Smooth muscle cell (in vitro differentiated cells): ENCODE measurements at regions not wholly inside any gene's neighbourhood (a gene's known extent, or its start where the extent isn't known, plus 50 kb on each side); places are given as distances from the start of the nearest gene placed in this dataset.
A peak's percentile ranks its signal among the peaks of the same experiment; 100 is the strongest.

Experiments used
- DNase-seq: peaks from one replicate; lab custom pipeline; 2025; ENCODE audit not compliant: unreplicated experiment; lab: John Stamatoyannopoulos, UW
- H2AFZ ChIP-seq: fragments of 200-600 bp; sonication (generic); 2 replicates; pipeline ENCODE4 v1.6.0; 2016; ENCODE audit warnings: antibody characterized with exemption, low read depth, mild to moderate bottlenecking
- H3F3A ChIP-seq: fragments of 200-600 bp; sonication (generic); 2 replicates; pipeline ENCODE4 v1.6.0; 2017; ENCODE audit warnings: antibody characterized with exemption, low read depth
- H3K27ac ChIP-seq: fragments of 200-600 bp; sonication (generic); 2 replicates; pipeline ENCODE4 v1.5.1; 2016; ENCODE audit warnings: low read depth, mild to moderate bottlenecking
- H3K27me3 ChIP-seq: fragments of 200-600 bp; sonication (generic); 2 replicates; pipeline ENCODE4 v1.6.1; 2016; ENCODE audit warnings: low read depth, mild to moderate bottlenecking
- H3K36me3 ChIP-seq: fragments of 200-600 bp; sonication (generic); 2 replicates; pipeline ENCODE4 v1.5.1; 2016; ENCODE audit warnings: low read depth
- H3K4me1 ChIP-seq: fragments of 200-600 bp; sonication (generic); 2 replicates; pipeline ENCODE4 v1.5.1; 2016; ENCODE audit warnings: low read depth
- H3K4me2 ChIP-seq: fragments of 200-600 bp; sonication (generic); 2 replicates; pipeline ENCODE4 v1.6.0; 2016; ENCODE audit warnings: mild to moderate bottlenecking
- H3K4me3 ChIP-seq: fragments of 200-600 bp; sonication (generic); 2 replicates; pipeline ENCODE4 v1.5.1; 2016; ENCODE audit warnings: mild to moderate bottlenecking
- H3K79me2 ChIP-seq: fragments of 200-600 bp; sonication (generic); 2 replicates; pipeline ENCODE4 v1.6.0; 2016; ENCODE audit warnings: low read depth, mild to moderate bottlenecking
- H3K9ac ChIP-seq: fragments of 200-600 bp; sonication (generic); 2 replicates; pipeline ENCODE4 v1.6.0; 2016; ENCODE audit warnings: low read depth
- H3K9me3 ChIP-seq: fragments of 200-600 bp; sonication (generic); replicated peaks from 2 replicates; pipeline ENCODE4 v1.5.1; 2016; ENCODE audit warnings: low read depth
- H4K20me1 ChIP-seq: fragments of 200-600 bp; sonication (generic); 2 replicates; pipeline ENCODE4 v1.6.0; 2016; ENCODE audit warnings: low read depth
- CTCF ChIP-seq: fragments of 200-600 bp; sonication (generic); IDR thresholded peaks from 2 replicates; pipeline ENCODE4 v1.5.1; 2017; ENCODE audit warnings: borderline replicate concordance, mild to moderate bottlenecking, antibody characterized with exemption; ENCODE audit not compliant: insufficient read depth, poor library complexity, severe bottlenecking
- WGBS: methylation state at CpG from one replicate; pipeline ENCODE4 v1.1.7; 2016; ENCODE audit warnings: low lambda C conversion rate; 5-methylcytosine and 5-hydroxymethylcytosine counted together

DNA sequence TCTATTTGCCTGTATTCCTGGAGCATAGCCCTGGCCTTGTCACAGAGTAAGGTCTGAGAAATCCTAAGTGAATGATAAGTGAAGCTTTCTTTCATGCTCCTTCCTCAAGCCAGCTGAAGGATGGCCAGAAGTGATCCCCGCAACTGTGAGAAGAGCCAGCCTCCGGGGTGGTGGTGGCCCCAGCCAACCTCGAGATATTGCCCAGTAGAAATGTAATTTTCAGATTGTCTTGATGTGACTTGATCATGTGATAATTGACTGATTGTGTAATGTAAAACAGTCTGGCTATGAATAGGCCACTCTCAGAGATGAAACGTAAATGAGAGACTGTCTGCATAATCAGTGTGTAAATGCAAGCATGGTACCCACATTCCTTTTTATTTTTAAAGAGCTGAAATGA lies 242.4 kb upstream of the CAMK1G start:
- H3K27ac ChIP-seq, result no peak overlapping the region
- no peak overlapping the region for H3K4me2 ChIP-seq
- no peaks in the 10 kb centered on the region for H3K27me3 ChIP-seq
- no peak overlapping the region for H2AFZ ChIP-seq
- H4K20me1 ChIP-seq, result no peaks in the 10 kb centered on the region
- no peak for DNase-seq
- H3F3A ChIP-seq, result no peaks in the 10 kb centered on the region
- no peaks in the 10 kb centered on the region for H3K4me1 ChIP-seq
- no peaks in the 10 kb centered on the region for H3K79me2 ChIP-seq
- no peak overlapping the region for H3K9ac ChIP-seq
- WGBS, result 82% methylated on average over 4 of the region's 4 CpGs
- TF ChIP-seq CTCF, result no peak
- no peaks in the 10 kb centered on the region for H3K9me3 ChIP-seq
- no peaks in the 10 kb centered on the region for H3K36me3 ChIP-seq
- H3K4me3 ChIP-seq, result no peak overlapping the region

- WGBS, result 77% methylated on average over 8 of the region's 8 CpGs
- no peak overlapping the region for H3K4me3 ChIP-seq
- no peak for TF ChIP-seq CTCF
- no peaks in the 10 kb centered on the region for H3K4me1 ChIP-seq
- no peaks in the 10 kb centered on the region for H3K9me3 ChIP-seq
- H3K79me2 ChIP-seq, result no peaks in the 10 kb centered on the region
- H3K27ac ChIP-seq, result no peak overlapping the region
- H4K20me1 ChIP-seq, result no peaks in the 10 kb centered on the region
- no peak overlapping the region for H3K9ac ChIP-seq
- no peak for DNase-seq
- no peak overlapping the region for H3K4me2 ChIP-seq
- no peaks in the 10 kb centered on the region for H3K27me3 ChIP-seq
- H3F3A ChIP-seq, result no peaks in the 10 kb centered on the region
- H3K36me3 ChIP-seq, result no peaks in the 10 kb centered on the region
- H2AFZ ChIP-seq, result no peak overlapping the region
Measured at GRCh38 chr1:209341673-209342420, 241.7 kb upstream of the CAMK1G start.

GRCh38 chr1:209342441-209343175 lies 240.9 kb upstream of the CAMK1G start:
- DNase-seq, result no peak
- no peak overlapping the region for H3K4me2 ChIP-seq
- H3K79me2 ChIP-seq, result no peaks in the 10 kb centered on the region
- no peaks in the 10 kb centered on the region for H3K9me3 ChIP-seq
- no peak overlapping the region for H3K27ac ChIP-seq
- no peaks in the 10 kb centered on the region for H3K4me1 ChIP-seq
- TF ChIP-seq CTCF, result no peak
- no peak overlapping the region for H3K9ac ChIP-seq
- WGBS, result 84% methylated on average over 9 of the region's 9 CpGs
- H3K4me3 ChIP-seq, result no peak overlapping the region
- no peaks in the 10 kb centered on the region for H3K36me3 ChIP-seq
- no peaks in the 10 kb centered on the region for H4K20me1 ChIP-seq
- peak overlapping the region; percentile 28 for H2AFZ ChIP-seq
- no peaks in the 10 kb centered on the region for H3F3A ChIP-seq
- H3K27me3 ChIP-seq, result no peaks in the 10 kb centered on the region
